ENCODE measurements at regions not wholly inside any gene's neighbourhood (a gene's known extent, or its start where the extent isn't known, plus 50 kb on each side); places are given as distances from the start of the nearest gene placed in this dataset.

GRCh38 chr6:12582421-12583110 lies 134.0 kb upstream of the PHACTR1 start:
- DNase-seq (ENCODE audit: low read depth in 2 of 2), result peak in 1 of 2 donors; percentile 50

- DNase-seq (ENCODE audit: low read depth in 2 of 2), result peak; percentile 100
These were observed 131.7 kb upstream of the PHACTR1 start for GRCh38 chr6:12584631-12585405.

- DNase-seq (ENCODE audit: low read depth in 2 of 2), result peak in 1 of 2 donors; percentile 94
These were observed 131.0 kb upstream of the PHACTR1 start for GRCh38 chr6:12585497-12585958.

GRCh38 chr6:12586721-12587480 lies 129.7 kb upstream of the PHACTR1 start:
- DNase-seq (ENCODE audit: low read depth in 2 of 2), result no peak

GRCh38 chr6:12590901-12591300 lies 125.7 kb upstream of the PHACTR1 start:
- no peak for DNase-seq (ENCODE audit: low read depth in 2 of 2)

- DNase-seq (ENCODE audit: low read depth in 2 of 2), result peak; percentile 85 to 92
These were observed 123.9 kb upstream of the PHACTR1 start for GRCh38 chr6:12592634-12593033.

GRCh38 chr6:12593771-12594529 lies 122.6 kb upstream of the PHACTR1 start:
- no peak for DNase-seq (ENCODE audit: low read depth in 2 of 2)

- no peak for DNase-seq (ENCODE audit: low read depth in 2 of 2)
These were observed 122.1 kb upstream of the PHACTR1 start for GRCh38 chr6:12594530-12594893.

GRCh38 chr6:12595161-12595811 lies 121.3 kb upstream of the PHACTR1 start:
- peak in 1 of 2 donors; percentile 39 for DNase-seq (ENCODE audit: low read depth in 2 of 2)

GRCh38 chr6:12596731-12597130 lies 119.8 kb upstream of the PHACTR1 start:
- no peak for DNase-seq (ENCODE audit: low read depth in 2 of 2)

- DNase-seq (ENCODE audit: low read depth in 2 of 2), result no peak
These were observed 117.6 kb upstream of the PHACTR1 start for GRCh38 chr6:12598919-12599318.

- peak in 1 of 2 donors; percentile 42 for DNase-seq (ENCODE audit: low read depth in 2 of 2)
These were observed 114.7 kb upstream of the PHACTR1 start for GRCh38 chr6:12601881-12602280.

GRCh38 chr6:12602342-12602741 lies 114.2 kb upstream of the PHACTR1 start:
- DNase-seq (ENCODE audit: low read depth in 2 of 2), result peak in 1 of 2 donors; percentile 30

- peak; percentile 87 to 88 for DNase-seq (ENCODE audit: low read depth in 2 of 2)
These were observed 113.5 kb upstream of the PHACTR1 start for GRCh38 chr6:12602951-12603672.

- no peak for DNase-seq (ENCODE audit: low read depth in 2 of 2)
These were observed 112.9 kb upstream of the PHACTR1 start for GRCh38 chr6:12603673-12604049.

- peak; percentile 66 to 84 for DNase-seq (ENCODE audit: low read depth in 2 of 2)
These were observed 110.7 kb upstream of the PHACTR1 start for GRCh38 chr6:12605888-12606345.

GRCh38 chr6:12606616-12607015 lies 110.0 kb upstream of the PHACTR1 start:
- no peak for DNase-seq (ENCODE audit: low read depth in 2 of 2)

- peak; percentile 64 to 71 for DNase-seq (ENCODE audit: low read depth in 2 of 2)
These were observed 108.3 kb upstream of the PHACTR1 start for GRCh38 chr6:12608016-12608860.

GRCh38 chr6:12608874-12609273 lies 107.7 kb upstream of the PHACTR1 start:
- DNase-seq (ENCODE audit: low read depth in 2 of 2), result peak in 1 of 2 donors; percentile 46

Measured in dermis microvascular lymphatic vessel endothelial cell (primary cell).